Suprapubic skin (tissue), 3 donors: ENCODE measurements at regions not wholly inside any gene's neighbourhood (a gene's known extent, or its start where the extent isn't known, plus 50 kb on each side); places are given as distances from the start of the nearest gene placed in this dataset.

Source experiments
- CTCF ChIP-seq, 2 donors: fragments of 200-600 bp in 1 of 2; fragments of 450-650 bp in 1 of 2; sonication (generic) in 1 of 2; IDR thresholded peaks; one replicate each; pipeline ENCODE4 v1.5.1; 2016 to 2019; ENCODE audit warnings: antibody characterized with exemption in 2 of 2, mild to moderate bottlenecking in 1 of 2, moderate library complexity in 1 of 2
- POLR2AphosphoS5 ChIP-seq, 3 donors: sonication (generic); formaldehyde crosslinking; IDR thresholded peaks; one replicate each; pipeline ENCODE4 v1.6.1; 2017; ENCODE audit warnings: antibody characterized with exemption in 3 of 3

DNA sequence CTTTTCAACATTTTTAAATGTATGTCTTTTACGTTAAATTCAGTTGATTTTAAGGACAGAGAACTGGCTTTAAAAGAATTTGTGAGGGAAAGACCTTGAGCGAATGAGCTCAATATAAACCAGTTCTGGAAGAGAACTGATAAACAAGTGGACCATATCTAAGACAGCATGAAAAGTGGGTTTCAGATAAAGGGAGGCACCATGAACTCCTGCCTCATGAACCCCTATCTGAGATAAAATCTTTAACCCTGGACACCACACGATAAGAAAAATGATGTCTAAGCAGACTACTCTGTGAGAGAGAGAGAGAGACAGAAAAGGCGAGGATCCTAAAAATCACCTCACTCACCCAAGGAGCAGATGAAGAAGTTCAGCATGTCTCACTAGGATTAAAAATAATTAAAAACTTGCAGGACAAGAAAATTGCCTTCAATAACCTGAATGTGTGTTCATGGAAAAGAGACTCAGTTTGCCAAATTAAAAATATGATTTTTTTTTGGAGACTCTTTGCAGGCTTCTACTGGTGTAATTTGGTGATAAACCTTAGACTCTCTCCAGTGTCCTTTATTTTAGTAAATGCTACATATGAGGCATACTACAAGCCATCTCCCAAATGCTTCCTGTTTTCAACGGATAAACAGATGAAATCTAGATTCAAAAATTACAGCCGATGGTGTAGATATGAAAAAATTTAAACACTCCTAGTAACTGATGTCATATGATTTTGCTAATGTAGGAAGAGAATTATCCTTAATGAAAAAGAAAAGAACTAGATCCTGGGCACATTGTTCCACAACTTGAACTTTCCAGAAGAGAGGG, 299.5 kb downstream of the ADGB start:
- TF ChIP-seq CTCF (IDR thresholded peaks at IDR 0.05), result no peak
- no peak for TF ChIP-seq POLR2AphosphoS5 (IDR thresholded peaks at IDR 0.05)
